Smooth muscle cell (in vitro differentiated cells): ENCODE measurements at regions not wholly inside any gene's neighbourhood (a gene's known extent, or its start where the extent isn't known, plus 50 kb on each side); places are given as distances from the start of the nearest gene placed in this dataset.

Source experiments
- DNase-seq: peaks from one replicate; lab custom pipeline; 2025; ENCODE audit not compliant: unreplicated experiment; lab: John Stamatoyannopoulos, UW
- H2AFZ ChIP-seq: fragments of 200-600 bp; sonication (generic); 2 replicates; pipeline ENCODE4 v1.6.0; 2016; ENCODE audit warnings: antibody characterized with exemption, low read depth, mild to moderate bottlenecking
- H3F3A ChIP-seq: fragments of 200-600 bp; sonication (generic); 2 replicates; pipeline ENCODE4 v1.6.0; 2017; ENCODE audit warnings: antibody characterized with exemption, low read depth
- H3K27ac ChIP-seq: fragments of 200-600 bp; sonication (generic); 2 replicates; pipeline ENCODE4 v1.5.1; 2016; ENCODE audit warnings: low read depth, mild to moderate bottlenecking
- H3K27me3 ChIP-seq: fragments of 200-600 bp; sonication (generic); 2 replicates; pipeline ENCODE4 v1.6.1; 2016; ENCODE audit warnings: low read depth, mild to moderate bottlenecking
- H3K36me3 ChIP-seq: fragments of 200-600 bp; sonication (generic); 2 replicates; pipeline ENCODE4 v1.5.1; 2016; ENCODE audit warnings: low read depth
- H3K4me1 ChIP-seq: fragments of 200-600 bp; sonication (generic); 2 replicates; pipeline ENCODE4 v1.5.1; 2016; ENCODE audit warnings: low read depth
- H3K4me2 ChIP-seq: fragments of 200-600 bp; sonication (generic); 2 replicates; pipeline ENCODE4 v1.6.0; 2016; ENCODE audit warnings: mild to moderate bottlenecking
- H3K4me3 ChIP-seq: fragments of 200-600 bp; sonication (generic); 2 replicates; pipeline ENCODE4 v1.5.1; 2016; ENCODE audit warnings: mild to moderate bottlenecking
- H3K79me2 ChIP-seq: fragments of 200-600 bp; sonication (generic); 2 replicates; pipeline ENCODE4 v1.6.0; 2016; ENCODE audit warnings: low read depth, mild to moderate bottlenecking
- H3K9ac ChIP-seq: fragments of 200-600 bp; sonication (generic); 2 replicates; pipeline ENCODE4 v1.6.0; 2016; ENCODE audit warnings: low read depth
- H3K9me3 ChIP-seq: fragments of 200-600 bp; sonication (generic); replicated peaks from 2 replicates; pipeline ENCODE4 v1.5.1; 2016; ENCODE audit warnings: low read depth
- H4K20me1 ChIP-seq: fragments of 200-600 bp; sonication (generic); 2 replicates; pipeline ENCODE4 v1.6.0; 2016; ENCODE audit warnings: low read depth
- WGBS: methylation state at CpG from one replicate; pipeline ENCODE4 v1.1.7; 2016; ENCODE audit warnings: low lambda C conversion rate; 5-methylcytosine and 5-hydroxymethylcytosine counted together
- TF ChIP-seq, protein P1 (sequence below): fragments of 200-600 bp; sonication (generic); IDR thresholded peaks from 2 replicates; pipeline ENCODE4 v1.5.1; 2017; ENCODE audit warnings: borderline replicate concordance, mild to moderate bottlenecking, antibody characterized with exemption; ENCODE audit not compliant: insufficient read depth, poor library complexity, severe bottlenecking

DNA sequence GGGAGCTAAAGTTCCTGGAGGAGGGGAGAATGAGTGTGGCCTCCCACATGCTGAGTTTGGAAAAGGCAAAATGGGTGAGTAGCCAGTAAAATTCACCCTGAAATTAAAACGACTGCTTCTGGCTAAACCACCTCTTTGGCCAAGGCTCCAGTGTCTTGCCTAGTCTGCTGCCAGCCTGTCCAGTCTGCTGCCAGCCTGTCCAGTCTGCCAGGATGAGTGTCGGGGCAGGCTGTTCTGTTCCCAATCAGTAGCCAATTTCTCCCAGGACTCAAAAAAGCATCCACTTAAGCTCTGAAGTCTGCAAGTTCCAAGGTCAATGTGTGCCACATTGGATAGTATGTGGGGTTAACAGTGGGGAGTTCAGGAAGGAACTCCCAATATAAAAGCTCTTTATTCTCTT, 134.6 kb upstream of the KLHL29 start:
- no peaks in the 10 kb centered on the region for H3K36me3 ChIP-seq
- TF ChIP-seq, protein P1, sequence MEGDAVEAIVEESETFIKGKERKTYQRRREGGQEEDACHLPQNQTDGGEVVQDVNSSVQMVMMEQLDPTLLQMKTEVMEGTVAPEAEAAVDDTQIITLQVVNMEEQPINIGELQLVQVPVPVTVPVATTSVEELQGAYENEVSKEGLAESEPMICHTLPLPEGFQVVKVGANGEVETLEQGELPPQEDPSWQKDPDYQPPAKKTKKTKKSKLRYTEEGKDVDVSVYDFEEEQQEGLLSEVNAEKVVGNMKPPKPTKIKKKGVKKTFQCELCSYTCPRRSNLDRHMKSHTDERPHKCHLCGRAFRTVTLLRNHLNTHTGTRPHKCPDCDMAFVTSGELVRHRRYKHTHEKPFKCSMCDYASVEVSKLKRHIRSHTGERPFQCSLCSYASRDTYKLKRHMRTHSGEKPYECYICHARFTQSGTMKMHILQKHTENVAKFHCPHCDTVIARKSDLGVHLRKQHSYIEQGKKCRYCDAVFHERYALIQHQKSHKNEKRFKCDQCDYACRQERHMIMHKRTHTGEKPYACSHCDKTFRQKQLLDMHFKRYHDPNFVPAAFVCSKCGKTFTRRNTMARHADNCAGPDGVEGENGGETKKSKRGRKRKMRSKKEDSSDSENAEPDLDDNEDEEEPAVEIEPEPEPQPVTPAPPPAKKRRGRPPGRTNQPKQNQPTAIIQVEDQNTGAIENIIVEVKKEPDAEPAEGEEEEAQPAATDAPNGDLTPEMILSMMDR: no peak
- H3K9ac ChIP-seq: no peak overlapping the region
- H3F3A ChIP-seq: no peaks in the 10 kb centered on the region
- H2AFZ ChIP-seq: no peak overlapping the region
- H3K4me1 ChIP-seq: no peaks in the 10 kb centered on the region
- no peaks in the 10 kb centered on the region for H4K20me1 ChIP-seq
- no peak for DNase-seq
- no peak overlapping the region for H3K4me2 ChIP-seq
- WGBS: 78% methylated on average over 2 of the region's 2 CpGs
- H3K4me3 ChIP-seq: no peak overlapping the region
- H3K27me3 ChIP-seq: no peaks in the 10 kb centered on the region
- H3K9me3 ChIP-seq: no peaks in the 10 kb centered on the region
- no peaks in the 10 kb centered on the region for H3K79me2 ChIP-seq
- no peak overlapping the region for H3K27ac ChIP-seq

DNA sequence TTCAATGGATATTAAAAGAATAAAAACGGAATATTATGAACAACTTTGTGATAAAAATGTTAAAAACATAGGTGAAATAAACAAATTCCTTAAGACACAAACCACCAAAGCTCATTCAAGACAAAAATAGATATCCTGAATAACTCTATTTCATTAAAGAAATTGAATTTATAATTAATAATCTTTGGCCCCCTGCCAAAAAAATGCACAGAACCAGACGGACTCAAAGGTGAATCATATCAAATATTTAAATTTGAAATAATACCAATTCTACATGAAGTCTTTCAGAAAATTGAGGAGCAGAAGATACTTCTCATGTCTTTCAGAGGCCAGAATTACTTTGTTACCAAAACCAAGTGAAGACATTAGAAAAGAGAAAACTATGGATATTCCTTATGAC, 128.3 kb upstream of the KLHL29 start:
- H2AFZ ChIP-seq: no peak overlapping the region
- DNase-seq: no peak
- H3F3A ChIP-seq: no peaks in the 10 kb centered on the region
- 87% methylated on average over 2 of the region's 2 CpGs for WGBS
- no peak overlapping the region for H3K4me2 ChIP-seq
- H3K27ac ChIP-seq: no peak overlapping the region
- no peaks in the 10 kb centered on the region for H3K27me3 ChIP-seq
- no peak overlapping the region for H3K4me3 ChIP-seq
- no peaks in the 10 kb centered on the region for H3K36me3 ChIP-seq
- H4K20me1 ChIP-seq: no peaks in the 10 kb centered on the region
- no peaks in the 10 kb centered on the region for H3K79me2 ChIP-seq
- TF ChIP-seq, protein P1: no peak
- no peaks in the 10 kb centered on the region for H3K9me3 ChIP-seq
- no peaks in the 10 kb centered on the region for H3K4me1 ChIP-seq
- no peak overlapping the region for H3K9ac ChIP-seq

DNA sequence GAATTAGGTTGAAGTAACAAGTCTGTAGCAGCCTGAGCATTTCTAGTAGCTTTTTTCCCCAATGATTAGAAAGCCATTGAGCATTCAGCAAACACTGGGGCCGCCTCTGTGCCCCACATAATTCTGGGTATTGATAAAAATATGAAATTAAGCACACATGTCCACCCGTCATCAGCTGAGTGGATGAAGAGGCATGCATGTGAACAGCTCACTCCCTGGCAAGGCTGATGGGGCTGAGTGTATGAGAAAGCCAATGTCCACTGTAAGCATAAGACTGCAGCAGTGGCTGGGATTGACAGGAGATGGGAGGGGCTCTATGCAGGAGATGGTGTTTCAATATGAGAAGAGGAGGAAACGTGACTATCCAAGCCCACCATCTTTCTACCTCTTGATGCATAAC, 124.4 kb upstream of the KLHL29 start:
- Histone ChIP-seq H3K27me3 (no peaks in the 10 kb centered on the region), H2AFZ (no peak overlapping the region), H3K4me3 (no peak overlapping the region), H3K36me3 (no peaks in the 10 kb centered on the region), H3K9ac (no peak overlapping the region), H3F3A (no peaks in the 10 kb centered on the region), H3K27ac (no peak overlapping the region), H3K79me2 (no peaks in the 10 kb centered on the region), H4K20me1 (no peaks in the 10 kb centered on the region), H3K4me2 (no peak overlapping the region), H3K4me1 (no peaks in the 10 kb centered on the region), H3K9me3 (no peaks in the 10 kb centered on the region)
- TF ChIP-seq, protein P1: no peak
- WGBS: 81% methylated on average over 3 of the region's 3 CpGs
- no peak for DNase-seq

DNA sequence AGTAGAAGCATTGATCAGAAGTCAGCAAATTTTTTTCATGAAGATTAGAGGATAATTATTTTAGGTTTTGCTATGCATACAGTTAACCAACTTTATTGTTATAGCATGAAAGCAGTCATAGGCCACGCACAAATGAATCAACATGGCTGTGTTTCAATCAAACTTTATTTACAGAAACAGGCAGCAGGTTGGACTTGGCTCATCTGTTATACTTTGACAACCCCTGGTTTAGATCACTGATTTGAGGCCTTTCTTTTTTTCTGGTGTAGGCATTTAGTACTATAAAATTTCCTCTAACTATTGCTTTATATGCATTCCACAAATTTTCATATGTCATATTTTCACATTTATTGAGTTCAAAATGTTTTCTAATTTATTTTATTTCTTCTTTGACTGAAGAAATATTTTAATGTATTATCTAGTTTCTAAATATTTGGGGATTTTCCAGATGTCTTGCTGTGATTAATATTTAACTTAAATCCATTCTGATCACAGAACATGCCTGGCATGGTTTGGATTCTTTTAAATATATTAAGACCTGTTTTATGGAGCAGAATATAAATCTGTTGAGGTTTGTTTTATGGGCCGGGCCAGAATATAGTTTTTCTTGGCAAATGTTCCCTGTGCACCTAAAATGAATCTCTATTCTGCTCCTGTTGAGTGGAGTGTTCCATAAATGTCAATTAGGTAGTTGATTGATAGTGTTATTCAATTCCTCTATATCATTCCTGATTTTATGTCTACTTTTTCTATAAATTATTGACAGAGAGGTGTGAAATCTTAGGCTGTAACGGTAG, 116.3 kb upstream of the KLHL29 start:
- H3K27ac ChIP-seq: no peak overlapping the region
- no peaks in the 10 kb centered on the region for H3K79me2 ChIP-seq
- TF ChIP-seq, protein P1: no peak
- no peaks in the 10 kb centered on the region for H4K20me1 ChIP-seq
- H3K4me3 ChIP-seq: no peak overlapping the region
- H3K36me3 ChIP-seq: no peaks in the 10 kb centered on the region
- no peak overlapping the region for H2AFZ ChIP-seq
- DNase-seq: no peak
- H3K4me1 ChIP-seq: no peaks in the 10 kb centered on the region
- H3K9ac ChIP-seq: no peak overlapping the region
- no peaks in the 10 kb centered on the region for H3K27me3 ChIP-seq
- H3K9me3 ChIP-seq: no peaks in the 10 kb centered on the region
- H3F3A ChIP-seq: no peaks in the 10 kb centered on the region
- H3K4me2 ChIP-seq: no peak overlapping the region
- WGBS: 84% methylated on average over 3 of the region's 3 CpGs
